HG02870 (cell line): ENCODE measurements at regions not wholly inside any gene's neighbourhood (a gene's known extent, or its start where the extent isn't known, plus 50 kb on each side); places are given as distances from the start of the nearest gene placed in this dataset.

Source experiments
- ATAC-seq: cut with Tn5 transposase; IDR thresholded peaks from one replicate; pipeline ENCODE4 v1.9.1; 2021; ENCODE audit warnings: mild to moderate bottlenecking, moderate library complexity; ENCODE audit not compliant: unreplicated experiment

DNA sequence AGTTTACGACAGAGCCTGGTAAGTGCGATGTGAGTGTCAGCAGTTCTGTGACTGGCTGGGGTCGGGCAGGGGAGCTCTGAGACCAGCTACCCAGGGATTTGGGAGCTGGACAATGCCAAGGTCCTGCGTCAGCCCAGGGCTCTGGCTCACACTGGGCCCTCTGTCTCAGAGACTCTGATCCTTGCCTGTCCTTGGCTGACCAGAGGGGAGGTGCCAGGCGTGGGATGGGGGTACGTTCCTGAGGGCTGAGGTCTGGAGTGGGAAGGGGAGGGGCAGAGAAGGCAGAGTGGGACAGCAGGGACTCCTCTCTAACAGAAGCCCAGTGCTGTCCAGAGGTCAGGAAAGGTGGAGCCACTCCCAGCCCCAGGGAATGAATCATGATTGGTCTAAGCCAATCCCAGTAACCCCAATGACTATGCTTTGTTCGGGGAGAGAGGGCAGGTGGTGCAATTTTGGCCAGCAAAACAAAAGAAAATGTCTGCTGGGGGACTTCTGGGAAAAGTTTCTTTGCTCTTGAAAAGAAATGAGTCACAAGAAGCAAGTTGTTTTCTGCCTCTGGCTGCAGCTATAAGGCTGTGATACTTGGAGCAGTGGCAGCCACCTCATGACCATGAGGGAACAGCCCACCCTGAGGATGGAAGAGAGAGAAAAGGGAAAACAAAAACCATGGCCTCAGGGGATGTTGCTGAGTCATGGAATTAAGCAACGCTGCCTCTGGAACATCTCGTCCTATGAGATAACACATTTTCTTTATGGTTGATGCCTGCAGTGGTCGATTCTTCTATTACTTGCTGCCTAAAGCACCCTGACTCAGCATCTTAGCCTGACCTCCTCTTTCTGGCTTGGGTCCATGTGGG lies 108.3 kb downstream of the CHST1 start:
- ATAC-seq = no peak

- no peak for ATAC-seq
These were observed 111.0 kb downstream of the CHST1 start for GRCh38 chr11:45554230-45554967.

GRCh38 chr11:45553383-45553936 lies 112.0 kb downstream of the CHST1 start:
- ATAC-seq = no peak

GRCh38 chr11:45551191-45551713 lies 114.2 kb downstream of the CHST1 start:
- ATAC-seq = no peak

- ATAC-seq = no peak
These were observed 116.2 kb downstream of the CHST1 start for GRCh38 chr11:45549257-45549656.

GRCh38 chr11:45546366-45546765 lies 119.1 kb downstream of the CHST1 start:
- ATAC-seq = no peak

- ATAC-seq = no peak
These were observed 120.6 kb downstream of the CHST1 start for GRCh38 chr11:45544826-45545225.

DNA sequence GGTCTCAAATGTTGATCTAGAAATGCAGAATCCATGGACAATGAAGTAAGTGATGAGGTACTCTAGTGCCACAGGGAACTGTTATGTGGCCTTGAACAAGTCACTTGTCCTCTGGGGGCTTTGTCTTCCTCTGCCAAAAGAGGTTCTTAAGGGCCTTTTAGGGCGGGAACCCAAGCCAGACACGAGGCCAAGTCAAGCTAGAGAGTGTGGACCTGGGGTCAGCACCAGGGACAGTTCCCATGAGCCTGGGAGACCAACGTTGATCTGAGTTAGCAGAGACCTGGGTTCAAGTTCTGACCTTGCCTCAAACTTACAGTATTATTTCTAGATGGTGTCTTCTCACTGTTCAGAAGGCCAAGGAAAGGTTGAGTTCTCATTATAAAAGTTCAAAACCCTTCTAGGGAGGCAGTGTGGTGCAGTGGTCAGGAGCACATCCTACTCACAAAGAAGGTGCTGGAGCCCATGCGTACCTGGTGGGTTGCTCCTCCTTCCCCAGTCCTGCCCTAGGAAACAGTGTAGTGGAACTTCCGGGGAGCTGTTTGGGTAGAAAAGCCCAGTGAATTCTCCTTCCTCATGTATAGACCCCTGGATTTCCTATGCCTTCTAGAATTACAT lies 121.5 kb downstream of the CHST1 start:
- ATAC-seq = no peak

GRCh38 chr11:45543081-45543480 lies 122.3 kb downstream of the CHST1 start:
- ATAC-seq = no peak

- ATAC-seq = no peak
These were observed 123.6 kb downstream of the CHST1 start for GRCh38 chr11:45541693-45542434.

DNA sequence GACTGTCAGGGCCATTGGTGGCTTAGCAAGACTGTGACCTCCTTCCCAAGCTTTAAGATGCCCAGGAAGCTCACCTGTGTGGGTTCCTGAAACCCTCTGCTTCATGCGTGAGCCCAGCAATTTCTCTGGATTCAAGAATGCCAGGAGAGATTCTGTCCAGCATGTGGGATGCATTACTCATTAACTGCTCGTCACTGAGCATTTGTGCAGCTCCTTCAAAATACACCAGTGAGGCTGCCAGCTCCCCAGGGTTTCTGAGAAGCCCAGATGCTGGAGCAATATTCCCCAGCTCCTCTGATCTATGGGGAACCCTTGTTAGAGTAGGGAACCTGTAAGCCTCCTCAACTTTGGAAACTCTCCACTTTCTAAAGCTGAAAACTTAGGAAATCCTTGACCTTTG lies 126.5 kb downstream of the CHST1 start:
- ATAC-seq = no peak

- ATAC-seq = no peak
These were observed 127.1 kb downstream of the CHST1 start for GRCh38 chr11:45538363-45538762.

DNA sequence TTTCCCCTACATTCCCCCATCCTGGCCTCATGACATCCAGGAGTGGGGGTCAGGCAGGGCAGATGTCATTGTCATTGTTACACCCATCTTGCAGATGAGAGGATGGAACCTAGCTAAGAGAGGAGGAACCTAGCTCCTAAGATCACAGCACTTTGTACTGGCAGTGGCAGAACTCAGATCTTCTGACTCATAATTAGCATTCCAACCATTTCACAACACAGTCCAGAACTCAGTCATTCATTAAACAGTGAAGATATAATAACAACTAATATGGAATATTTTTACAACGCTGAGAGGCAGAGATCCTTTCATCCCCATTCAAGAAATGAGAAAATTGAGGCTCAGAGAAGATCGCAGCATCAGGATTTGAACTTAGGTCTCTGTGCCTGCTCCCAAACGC lies 127.8 kb downstream of the CHST1 start:
- no peak for ATAC-seq

DNA sequence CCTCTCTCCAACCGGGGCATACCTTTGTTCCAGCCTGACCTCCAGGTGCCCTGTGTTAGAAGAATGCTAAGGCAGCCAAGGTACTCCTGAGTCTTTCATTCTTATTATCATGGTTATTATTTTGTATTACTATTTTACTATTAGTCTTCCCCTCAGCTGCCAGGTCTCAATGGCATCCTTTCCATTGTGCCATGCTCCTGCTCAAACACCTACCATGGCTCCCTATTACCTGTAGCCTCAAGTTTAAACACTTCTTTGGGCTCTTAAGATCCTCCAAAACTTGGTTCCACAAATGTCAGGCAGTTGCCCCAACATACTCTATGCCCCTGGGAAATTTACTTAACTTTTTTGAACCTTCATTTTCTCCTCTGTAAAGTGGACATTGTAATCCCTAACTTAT lies 130.4 kb downstream of the CHST1 start:
- ATAC-seq = no peak

- ATAC-seq = no peak
These were observed 131.3 kb downstream of the CHST1 start for GRCh38 chr11:45534132-45534531.

GRCh38 chr11:45532546-45532945 lies 132.9 kb downstream of the CHST1 start:
- ATAC-seq = no peak

GRCh38 chr11:45530776-45531175 lies 134.6 kb downstream of the CHST1 start:
- no peak for ATAC-seq

DNA sequence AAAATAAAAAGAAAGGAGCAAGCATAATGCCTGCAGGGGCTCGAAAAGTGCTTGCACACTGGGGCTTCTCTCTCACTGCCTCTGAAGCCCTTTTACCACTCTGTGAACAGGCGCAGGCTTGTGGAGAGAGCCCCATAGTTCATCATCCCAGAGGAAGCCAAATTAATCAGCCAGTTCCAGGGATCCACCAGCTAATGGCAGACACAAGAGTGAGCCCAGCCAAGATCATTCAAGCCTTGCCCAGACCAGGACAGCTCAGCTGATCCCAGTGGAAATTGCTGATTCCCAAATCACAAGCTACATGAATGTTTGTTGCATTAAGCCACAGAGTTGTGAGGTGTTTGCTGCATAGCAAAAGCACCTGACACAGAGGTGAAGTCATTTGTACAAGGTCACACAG lies 135.3 kb downstream of the CHST1 start:
- no peak for ATAC-seq

GRCh38 chr11:45528435-45528834 lies 137.0 kb downstream of the CHST1 start:
- no peak for ATAC-seq

DNA sequence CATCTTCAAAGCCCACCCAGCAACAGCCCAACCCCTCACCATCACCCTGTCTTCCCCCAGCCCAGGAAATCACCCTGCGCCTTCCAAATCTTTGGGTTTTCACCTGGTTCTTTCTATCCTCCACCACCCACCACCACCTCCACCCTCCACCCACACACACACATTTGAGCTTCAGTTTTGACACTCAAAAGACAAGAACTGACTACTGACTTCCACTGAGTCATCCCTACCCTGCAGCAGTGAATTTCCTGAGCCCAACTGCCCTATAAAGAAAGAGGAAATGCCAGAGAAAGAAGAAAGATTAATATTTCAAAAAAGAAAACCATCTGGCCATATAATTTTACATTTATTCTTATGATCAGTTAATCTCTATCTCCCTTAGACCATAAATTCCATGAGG lies 137.5 kb downstream of the CHST1 start:
- ATAC-seq = peak; percentile 51

DNA sequence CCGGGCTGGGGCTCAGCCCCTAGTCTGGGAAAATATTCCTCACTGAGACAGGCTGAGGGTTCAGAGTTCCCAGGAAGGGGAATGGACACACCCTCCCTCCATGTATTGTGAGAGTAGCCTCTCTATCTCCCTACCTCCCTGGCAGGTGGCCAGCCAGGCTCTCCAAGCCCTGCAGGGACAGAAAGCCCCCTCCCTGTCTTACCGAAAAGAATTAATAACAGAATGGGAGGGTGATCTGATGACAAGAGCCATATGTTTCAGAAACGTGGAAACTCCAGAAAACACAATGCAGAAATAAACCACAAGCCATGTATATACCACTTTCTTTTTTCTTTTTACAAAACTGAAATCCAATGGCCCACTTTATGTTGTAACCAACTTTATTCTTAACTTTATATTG lies 140.0 kb downstream of the CHST1 start:
- no peak for ATAC-seq
